GM23338 (cell line): ENCODE measurements at regions not wholly inside any gene's neighbourhood (a gene's known extent, or its start where the extent isn't known, plus 50 kb on each side); places are given as distances from the start of the nearest gene placed in this dataset.

ENCODE experiments used
- ATAC-seq: fragments of 200-7000 bp; cut with Tn5 transposase; 3 replicates; pipeline ENCODE4 v1.9.1; 2020
- DNase-seq: peaks from one replicate; pipeline ENCODE4 v3.0.0-alpha.2; 2015; ENCODE audit warnings: low spot score
- H2AFZ ChIP-seq: fragments of 200-600 bp; sonication (generic); 2 replicates; pipeline ENCODE4 v1.8.0; 2016; ENCODE audit warnings: antibody characterized with exemption, mild to moderate bottlenecking, moderate library complexity
- H3F3A ChIP-seq: fragments of 200-600 bp; sonication (generic); replicated peaks from 2 replicates; pipeline ENCODE4 v1.8.0; 2017; ENCODE audit warnings: antibody characterized with exemption, mixed run types, low read depth
- H3K27ac ChIP-seq: fragments of 200-600 bp; sonication (generic); 2 replicates; pipeline ENCODE4 v1.6.1; 2016; ENCODE audit warnings: low read depth
- H3K27me3 ChIP-seq: fragments of 200-600 bp; sonication (generic); 2 replicates; pipeline ENCODE4 v1.8.0; 2016; ENCODE audit warnings: mild to moderate bottlenecking, mixed run types, moderate library complexity; ENCODE audit not compliant: insufficient read depth
- H3K36me3 ChIP-seq: fragments of 200-600 bp; sonication (generic); 2 replicates; pipeline ENCODE4 v1.8.0; 2016; ENCODE audit warnings: mild to moderate bottlenecking; ENCODE audit not compliant: insufficient read depth
- H3K4me1 ChIP-seq: fragments of 200-600 bp; sonication (generic); 2 replicates; pipeline ENCODE4 v1.8.0; 2016; ENCODE audit warnings: mild to moderate bottlenecking, moderate library complexity; ENCODE audit not compliant: insufficient read depth
- H3K4me2 ChIP-seq: fragments of 200-600 bp; sonication (generic); 2 replicates; pipeline ENCODE4 v1.7.1; 2017; ENCODE audit warnings: mixed run types
- H3K4me3 ChIP-seq: fragments of 200-600 bp; sonication (generic); 2 replicates; pipeline ENCODE4 v1.6.1; 2016; ENCODE audit warnings: mixed run types
- H3K79me2 ChIP-seq: fragments of 200-600 bp; sonication (generic); replicated peaks from 2 replicates; pipeline ENCODE4 v1.8.0; 2017; ENCODE audit warnings: mild to moderate bottlenecking; ENCODE audit not compliant: insufficient read depth
- H3K9me2 ChIP-seq: fragments of 200-600 bp; sonication (generic); 2 replicates; pipeline ENCODE4 v1.8.0; 2017; ENCODE audit not compliant: insufficient read depth
- H4K20me1 ChIP-seq: fragments of 200-600 bp; sonication (generic); replicated peaks from 2 replicates; pipeline ENCODE4 v1.8.0; 2017; ENCODE audit warnings: mild to moderate bottlenecking; ENCODE audit not compliant: insufficient read depth
- H3K27ac Mint-ChIP-seq: 2 replicates; pipeline ENCODE4 v1.8.0; 2020; ENCODE audit warnings: inconsistent platforms, mild to moderate bottlenecking, moderate library complexity, mixed read lengths
- H3K27me3 Mint-ChIP-seq: 3 replicates; pipeline ENCODE4 v1.8.0; 2022; ENCODE audit warnings: low read depth, mild to moderate bottlenecking, moderate library complexity, mixed read lengths, inconsistent platforms; ENCODE audit not compliant: insufficient read depth, poor library complexity
- H3K36me3 Mint-ChIP-seq: 3 replicates; pipeline ENCODE4 v1.8.0; 2021; ENCODE audit warnings: low read depth, mild to moderate bottlenecking, inconsistent platforms, moderate library complexity, mixed read lengths
- H3K4me1 Mint-ChIP-seq: 3 replicates; pipeline ENCODE4 v1.8.0; 2020; ENCODE audit warnings: mild to moderate bottlenecking, inconsistent platforms, mixed read lengths
- H3K4me3 Mint-ChIP-seq: 3 replicates; pipeline ENCODE4 v1.8.0; 2021; ENCODE audit warnings: moderate library complexity, mild to moderate bottlenecking, inconsistent platforms, mixed read lengths
- H3K9me3 Mint-ChIP-seq: 3 replicates; pipeline ENCODE4 v1.8.0; 2020; ENCODE audit warnings: moderate library complexity, mild to moderate bottlenecking, inconsistent platforms, mixed read lengths
- EZH2 ChIP-seq: fragments of 200-600 bp; sonication (generic); IDR thresholded peaks from one replicate; pipeline ENCODE4 v1.8.0; 2017; ENCODE audit warnings: antibody characterized with exemption, mild to moderate bottlenecking, low read depth; ENCODE audit not compliant: unreplicated experiment
- STAT1 ChIP-seq: IDR thresholded peaks from one replicate; pipeline ENCODE4 v1.6.1; 2016; ENCODE audit warnings: antibody characterized with exemption; ENCODE audit not compliant: unreplicated experiment
- ZNF462 ChIP-seq: fragments of 250-450 bp; sonication (Bioruptor Pico); IDR thresholded peaks from 2 replicates; pipeline ENCODE4 v1.5.0; 2020; ENCODE audit warnings: mild to moderate bottlenecking, moderate library complexity
- TF ChIP-seq, protein P1 (sequence below), 2 experiments: fragments of 200-600 bp in 1 of 2; sonication (generic) in 1 of 2; conservative IDR thresholded peaks; 2 replicates each; pipeline versions ENCODE4 v1.5.1 to v1.6.1; 2016 to 2017; ENCODE audit warnings: antibody characterized with exemption in 2 of 2, low read depth in 2 of 2, mild to moderate bottlenecking in 2 of 2, moderate library complexity in 1 of 2

DNA sequence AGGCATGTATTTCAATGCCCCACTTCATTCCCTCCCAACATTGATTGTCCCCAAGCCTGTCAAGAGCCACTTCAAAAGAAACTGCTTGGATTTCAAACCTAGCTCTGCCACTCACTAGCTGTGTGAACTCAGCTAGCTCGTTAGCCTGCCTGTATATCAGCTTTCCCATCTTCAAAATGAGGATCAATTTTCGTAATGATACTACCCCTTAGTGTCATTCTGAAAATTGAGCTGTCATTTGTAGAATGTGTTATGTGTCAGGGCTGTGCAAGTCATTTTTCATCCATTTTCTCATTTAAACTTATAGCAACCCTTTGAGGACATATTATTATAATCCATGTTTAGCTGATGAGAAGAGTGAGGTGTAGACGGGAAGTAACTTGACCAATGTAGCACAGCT lies 88.6 kb downstream of the TRIM42 start:
- Mint-ChIP-seq H3K4me3 (no peak overlapping the region), H3K4me1 (peaks cover 10% of the 10 kb centered on the region; the same call in 2 of the 3 replicates), H3K27me3 (peaks cover 2% of the 10 kb centered on the region), H3K9me3 (no peaks in the 10 kb centered on the region), H3K27ac (no peak overlapping the region), H3K36me3 (no peaks in the 10 kb centered on the region)
- DNase-seq (no peak), ATAC-seq (no peak)
- Histone ChIP-seq H3F3A (no peaks in the 10 kb centered on the region), H3K9me2 (peaks cover 15% of the 10 kb centered on the region), H3K4me1 (0 out of 2 replicates have a peak, but pooled peaks cover 6% of the 10 kb centered on the region), H3K27me3 (no peaks in the 10 kb centered on the region), H3K36me3 (no peaks in the 10 kb centered on the region), H4K20me1 (no peaks in the 10 kb centered on the region), H3K27ac (no peak overlapping the region), H2AFZ (no peak overlapping the region), H3K4me3 (no peak overlapping the region), H3K4me2 (no peak overlapping the region), H3K79me2 (no peaks in the 10 kb centered on the region)
- TF ChIP-seq, protein P1, sequence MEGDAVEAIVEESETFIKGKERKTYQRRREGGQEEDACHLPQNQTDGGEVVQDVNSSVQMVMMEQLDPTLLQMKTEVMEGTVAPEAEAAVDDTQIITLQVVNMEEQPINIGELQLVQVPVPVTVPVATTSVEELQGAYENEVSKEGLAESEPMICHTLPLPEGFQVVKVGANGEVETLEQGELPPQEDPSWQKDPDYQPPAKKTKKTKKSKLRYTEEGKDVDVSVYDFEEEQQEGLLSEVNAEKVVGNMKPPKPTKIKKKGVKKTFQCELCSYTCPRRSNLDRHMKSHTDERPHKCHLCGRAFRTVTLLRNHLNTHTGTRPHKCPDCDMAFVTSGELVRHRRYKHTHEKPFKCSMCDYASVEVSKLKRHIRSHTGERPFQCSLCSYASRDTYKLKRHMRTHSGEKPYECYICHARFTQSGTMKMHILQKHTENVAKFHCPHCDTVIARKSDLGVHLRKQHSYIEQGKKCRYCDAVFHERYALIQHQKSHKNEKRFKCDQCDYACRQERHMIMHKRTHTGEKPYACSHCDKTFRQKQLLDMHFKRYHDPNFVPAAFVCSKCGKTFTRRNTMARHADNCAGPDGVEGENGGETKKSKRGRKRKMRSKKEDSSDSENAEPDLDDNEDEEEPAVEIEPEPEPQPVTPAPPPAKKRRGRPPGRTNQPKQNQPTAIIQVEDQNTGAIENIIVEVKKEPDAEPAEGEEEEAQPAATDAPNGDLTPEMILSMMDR (conservative IDR thresholded peaks at IDR 0.05; ENCODE audit: low read depth in 2 of 2) = no peak
- TF ChIP-seq ZNF462 (CRISPR knock-in tag) (no peak), STAT1 (no peak), EZH2 (no peak)

DNA sequence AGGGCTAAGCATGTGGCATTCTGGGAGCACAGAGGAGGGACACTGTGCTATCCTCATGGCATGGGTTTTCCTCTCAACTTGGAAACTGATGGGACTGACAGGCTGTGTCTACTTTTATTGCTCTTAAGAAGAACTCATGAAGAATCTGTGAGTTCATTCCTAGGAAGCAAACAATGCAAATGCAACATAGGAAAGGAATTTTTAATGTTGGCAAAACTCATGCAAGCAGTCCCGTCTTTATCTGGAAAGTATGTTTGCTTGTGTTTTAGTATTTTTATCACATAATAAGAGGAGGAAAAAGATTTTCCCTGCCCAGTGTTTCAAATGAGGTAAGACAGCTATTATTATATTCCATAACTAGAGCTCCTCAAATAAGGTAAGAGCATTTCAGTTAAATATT lies 89.7 kb downstream of the TRIM42 start:
- no peaks in the 10 kb centered on the region for H3K36me3 Mint-ChIP-seq
- peaks cover 17% of the 10 kb centered on the region for H3K9me2 ChIP-seq
- DNase-seq = no peak
- H2AFZ ChIP-seq = no peak overlapping the region
- H3K9me3 Mint-ChIP-seq = no peaks in the 10 kb centered on the region
- H3K4me3 Mint-ChIP-seq = no peak overlapping the region
- H3F3A ChIP-seq = no peaks in the 10 kb centered on the region
- no peak overlapping the region for H3K27ac ChIP-seq
- 0 out of 2 replicates have a peak, but pooled peaks cover 6% of the 10 kb centered on the region for H3K4me1 ChIP-seq
- no peak overlapping the region for H3K4me2 ChIP-seq
- H3K79me2 ChIP-seq = no peaks in the 10 kb centered on the region
- peaks cover 2% of the 10 kb centered on the region for H3K27me3 Mint-ChIP-seq
- H3K27ac Mint-ChIP-seq = no peak overlapping the region
- no peaks in the 10 kb centered on the region for H3K36me3 ChIP-seq
- no peaks in the 10 kb centered on the region for H4K20me1 ChIP-seq
- no peak for ATAC-seq
- peaks cover 10% of the 10 kb centered on the region; the same call in 2 of the 3 replicates for H3K4me1 Mint-ChIP-seq
- H3K4me3 ChIP-seq = no peak overlapping the region
- no peaks in the 10 kb centered on the region for H3K27me3 ChIP-seq
- TF ChIP-seq ZNF462 (CRISPR knock-in tag) = no peak
